Activated CD4-positive, alpha-beta memory T cell treated with anti-CD3 and anti-CD28 coated beads for 36 hours (primary cell): ENCODE measurements at regions not wholly inside any gene's neighbourhood (a gene's known extent, or its start where the extent isn't known, plus 50 kb on each side); places are given as distances from the start of the nearest gene placed in this dataset.

Source experiments
- CTCF ChIA-PET: fragments of 350-600 bp; sonication (Branson Sonifier 250); formaldehyde crosslinking; loops from one replicate; lab custom pipeline; 2021; ENCODE audit warnings: antibody characterized with exemption, inconsistent platforms; lab: Charles Lee
- POLR2A ChIA-PET: fragments of 350-600 bp; sonication (Branson Sonifier 250); formaldehyde crosslinking; loops from one replicate; lab custom pipeline; 2021; ENCODE audit warnings: antibody characterized with exemption; lab: Charles Lee
- DNase-seq: peaks from one replicate; pipeline ENCODE4 v3.0.0-alpha.2; 2020
- H3K27ac Mint-ChIP-seq: one replicate; pipeline ENCODE4 v1.8.0; 2021; ENCODE audit warnings: mixed read lengths
- H3K27me3 Mint-ChIP-seq: one replicate; pipeline ENCODE4 v1.8.0; 2021; ENCODE audit warnings: mixed read lengths
- H3K36me3 Mint-ChIP-seq: one replicate; pipeline ENCODE4 v1.8.0; 2021; ENCODE audit warnings: mixed read lengths
- H3K4me1 Mint-ChIP-seq: one replicate; pipeline ENCODE4 v1.8.0; 2021; ENCODE audit warnings: low read depth, mixed read lengths
- H3K4me3 Mint-ChIP-seq: one replicate; pipeline ENCODE4 v1.8.0; 2021; ENCODE audit warnings: mild to moderate bottlenecking, mixed read lengths
- H3K9me3 Mint-ChIP-seq: one replicate; pipeline ENCODE4 v1.8.0; 2021; ENCODE audit warnings: mixed read lengths
- intact Hi-C: fragments of 100-400 bp; cut with micrococcal nuclease; formaldehyde crosslinking; loops from one replicate; pipeline ENCODE4 v1.15.1; 2023

GRCh38 chr3:5309171-5309570 lies 121.7 kb downstream of the EDEM1 start:
- H3K36me3 Mint-ChIP-seq: no peaks in the 10 kb centered on the region
- peaks cover 9% of the 10 kb centered on the region for H3K4me1 Mint-ChIP-seq
- intact Hi-C loops: loop anchor here (5.0 to 10.0 kb wide), 3 partner anchors 118 to 1836 kb away; no protein-coding TSS in a partner anchor
- no peak for DNase-seq
- H3K4me3 Mint-ChIP-seq: no peak overlapping the region
- no peaks in the 10 kb centered on the region for H3K27me3 Mint-ChIP-seq
- no peak overlapping the region for H3K27ac Mint-ChIP-seq
- ChIA-PET CTCF (interaction anchor here (0.7 kb wide), 1 partner anchor 1339 kb away, joined by 3 read pairs; no protein-coding TSS in a partner anchor), POLR2A (no interaction called here)
- no peaks in the 10 kb centered on the region for H3K9me3 Mint-ChIP-seq

- POLR2A ChIA-PET: no interaction called here
- H3K27me3 Mint-ChIP-seq: no peaks in the 10 kb centered on the region
- H3K9me3 Mint-ChIP-seq: no peaks in the 10 kb centered on the region
- DNase-seq: no peak
- no peaks in the 10 kb centered on the region for H3K36me3 Mint-ChIP-seq
- H3K4me1 Mint-ChIP-seq: peaks cover 9% of the 10 kb centered on the region
- H3K4me3 Mint-ChIP-seq: no peak overlapping the region
- intact Hi-C loops: loop anchor here (5.0 to 10.0 kb wide), 3 partner anchors 118 to 1835 kb away; no protein-coding TSS in a partner anchor
- H3K27ac Mint-ChIP-seq: no peak overlapping the region
- CTCF ChIA-PET: interaction anchor here (0.7 kb wide), 1 partner anchor 1338 kb away, joined by 3 read pairs; no protein-coding TSS in a partner anchor
Measured at GRCh38 chr3:5309602-5310001, 122.1 kb downstream of the EDEM1 start.

DNA sequence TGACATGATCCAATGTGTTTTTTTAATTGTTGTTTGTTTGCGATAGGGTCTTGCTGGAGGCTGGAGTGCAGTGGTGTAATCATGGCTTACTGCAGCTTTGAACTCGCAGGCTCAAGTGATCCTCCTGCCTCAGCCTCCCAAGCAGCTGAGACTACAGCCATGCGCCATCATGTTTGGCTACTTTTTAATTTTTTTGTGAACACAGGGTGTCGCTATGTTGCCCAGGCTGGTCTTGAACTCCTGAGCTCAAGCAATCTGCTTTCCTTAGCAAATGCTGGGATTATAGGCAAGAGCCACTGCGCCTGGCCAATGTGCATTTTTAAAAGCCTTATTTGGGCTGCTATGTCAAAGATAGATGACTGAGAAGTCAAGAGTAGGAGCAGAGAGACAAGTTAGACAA lies 123.0 kb downstream of the EDEM1 start:
- CTCF ChIA-PET: no interaction called here
- Mint-ChIP-seq H3K4me3 (no peak overlapping the region), H3K9me3 (no peaks in the 10 kb centered on the region), H3K4me1 (peaks cover 9% of the 10 kb centered on the region), H3K27me3 (no peaks in the 10 kb centered on the region), H3K27ac (no peak overlapping the region), H3K36me3 (no peaks in the 10 kb centered on the region)
- POLR2A ChIA-PET: no interaction called here
- DNase-seq: no peak
- intact Hi-C loops: no loop called here

DNA sequence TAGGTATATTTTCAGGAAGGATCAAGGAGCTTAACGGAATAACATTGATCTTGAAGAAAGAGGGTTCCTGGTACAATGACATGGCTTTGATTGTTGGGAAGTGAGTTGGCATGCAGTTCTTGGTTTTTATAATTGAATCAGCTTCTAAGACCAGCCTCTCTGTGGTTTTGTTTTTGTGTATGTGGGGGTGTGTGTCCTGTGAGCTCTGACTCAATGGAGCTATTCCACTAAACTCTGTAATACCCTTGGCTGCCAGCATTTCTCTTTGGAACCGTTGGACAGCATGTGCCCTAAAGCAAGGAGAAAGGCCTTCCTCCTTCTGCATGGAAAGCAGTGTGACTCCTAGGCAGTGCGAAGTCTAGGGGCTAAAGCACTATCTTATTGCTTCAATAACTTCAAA lies 124.8 kb downstream of the EDEM1 start:
- H3K27me3 Mint-ChIP-seq: no peaks in the 10 kb centered on the region
- no peak overlapping the region for H3K4me3 Mint-ChIP-seq
- ChIA-PET POLR2A (no interaction called here), CTCF (no interaction called here)
- H3K9me3 Mint-ChIP-seq: no peaks in the 10 kb centered on the region
- peak; percentile 18 for DNase-seq
- H3K27ac Mint-ChIP-seq: peak overlapping the region; percentile 7
- no peaks in the 10 kb centered on the region for H3K36me3 Mint-ChIP-seq
- peaks cover 9% of the 10 kb centered on the region for H3K4me1 Mint-ChIP-seq
- intact Hi-C loops: loop anchor here (1.0 kb wide), 2 partner anchors 14 to 18 kb away; no protein-coding TSS in a partner anchor

DNA sequence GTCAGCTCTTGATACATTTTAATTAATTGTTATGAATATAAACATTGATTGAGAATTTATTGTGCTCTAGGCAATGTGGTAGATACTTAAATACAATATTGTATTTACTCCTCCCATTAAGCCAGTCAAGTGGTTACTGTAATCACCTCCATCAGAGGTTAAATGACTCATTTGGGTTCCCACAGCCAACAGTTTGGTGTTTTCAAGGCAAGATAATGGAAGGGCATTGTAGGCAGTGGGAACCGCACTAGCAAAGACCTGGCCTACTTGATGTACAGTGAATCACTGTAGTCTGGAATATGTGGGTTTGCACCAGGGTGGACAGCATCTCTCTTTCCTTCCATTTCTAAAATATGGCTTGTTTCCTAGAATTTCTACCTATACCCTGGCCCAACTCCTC lies 127.4 kb downstream of the EDEM1 start:
- DNase-seq: no peak
- Mint-ChIP-seq H3K9me3 (no peaks in the 10 kb centered on the region), H3K4me1 (peaks cover 9% of the 10 kb centered on the region), H3K36me3 (no peaks in the 10 kb centered on the region), H3K27me3 (no peaks in the 10 kb centered on the region), H3K27ac (no peak overlapping the region), H3K4me3 (no peak overlapping the region)
- intact Hi-C loops: no loop called here
- ChIA-PET CTCF (no interaction called here), POLR2A (no interaction called here)

GRCh38 chr3:5317557-5317956 lies 130.1 kb downstream of the EDEM1 start:
- H3K9me3 Mint-ChIP-seq: no peaks in the 10 kb centered on the region
- no peak for DNase-seq
- no peak overlapping the region for H3K4me3 Mint-ChIP-seq
- ChIA-PET POLR2A (no interaction called here), CTCF (no interaction called here)
- peaks cover 1% of the 10 kb centered on the region for H3K4me1 Mint-ChIP-seq
- H3K36me3 Mint-ChIP-seq: no peaks in the 10 kb centered on the region
- H3K27me3 Mint-ChIP-seq: peaks cover 2% of the 10 kb centered on the region
- H3K27ac Mint-ChIP-seq: no peak overlapping the region
- intact Hi-C loops: no loop called here

DNA sequence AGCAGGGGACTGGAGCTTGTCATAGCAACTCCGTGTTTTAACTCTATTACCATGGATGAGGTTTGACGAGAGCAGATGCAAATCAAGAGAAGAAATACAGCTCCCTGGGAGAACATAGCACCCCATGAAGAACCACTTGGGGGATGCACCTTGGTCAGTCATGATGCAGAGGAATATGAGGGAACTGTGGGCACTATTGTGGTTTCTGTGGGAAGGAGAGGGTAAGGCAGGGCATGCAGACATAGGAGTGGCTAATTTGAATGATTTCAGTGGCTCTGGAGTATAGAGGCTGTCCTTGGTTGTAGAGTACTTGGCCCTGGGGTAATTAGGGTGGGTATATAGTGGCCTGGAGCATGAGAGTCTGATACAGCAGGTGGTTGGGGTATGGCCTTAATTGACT lies 131.9 kb downstream of the EDEM1 start:
- ChIA-PET CTCF (no interaction called here), POLR2A (no interaction called here)
- intact Hi-C loops: no loop called here
- no peak for DNase-seq
- H3K36me3 Mint-ChIP-seq: no peaks in the 10 kb centered on the region
- no peak overlapping the region for H3K4me3 Mint-ChIP-seq
- peaks cover 3% of the 10 kb centered on the region for H3K27me3 Mint-ChIP-seq
- H3K4me1 Mint-ChIP-seq: no peaks in the 10 kb centered on the region
- H3K9me3 Mint-ChIP-seq: no peaks in the 10 kb centered on the region
- no peak overlapping the region for H3K27ac Mint-ChIP-seq

GRCh38 chr3:5321666-5322340 lies 134.3 kb downstream of the EDEM1 start:
- no peak overlapping the region for H3K27ac Mint-ChIP-seq
- ChIA-PET CTCF (no interaction called here), POLR2A (no interaction called here)
- H3K9me3 Mint-ChIP-seq: no peaks in the 10 kb centered on the region
- no peaks in the 10 kb centered on the region for H3K4me1 Mint-ChIP-seq
- H3K36me3 Mint-ChIP-seq: no peaks in the 10 kb centered on the region
- H3K27me3 Mint-ChIP-seq: peaks cover 3% of the 10 kb centered on the region
- H3K4me3 Mint-ChIP-seq: no peak overlapping the region
- intact Hi-C loops: no loop called here
- DNase-seq: no peak

- CTCF ChIA-PET: no interaction called here
- intact Hi-C loops: no loop called here
Measured at GRCh38 chr3:5324780-5325179, 137.3 kb downstream of the EDEM1 start.

DNA sequence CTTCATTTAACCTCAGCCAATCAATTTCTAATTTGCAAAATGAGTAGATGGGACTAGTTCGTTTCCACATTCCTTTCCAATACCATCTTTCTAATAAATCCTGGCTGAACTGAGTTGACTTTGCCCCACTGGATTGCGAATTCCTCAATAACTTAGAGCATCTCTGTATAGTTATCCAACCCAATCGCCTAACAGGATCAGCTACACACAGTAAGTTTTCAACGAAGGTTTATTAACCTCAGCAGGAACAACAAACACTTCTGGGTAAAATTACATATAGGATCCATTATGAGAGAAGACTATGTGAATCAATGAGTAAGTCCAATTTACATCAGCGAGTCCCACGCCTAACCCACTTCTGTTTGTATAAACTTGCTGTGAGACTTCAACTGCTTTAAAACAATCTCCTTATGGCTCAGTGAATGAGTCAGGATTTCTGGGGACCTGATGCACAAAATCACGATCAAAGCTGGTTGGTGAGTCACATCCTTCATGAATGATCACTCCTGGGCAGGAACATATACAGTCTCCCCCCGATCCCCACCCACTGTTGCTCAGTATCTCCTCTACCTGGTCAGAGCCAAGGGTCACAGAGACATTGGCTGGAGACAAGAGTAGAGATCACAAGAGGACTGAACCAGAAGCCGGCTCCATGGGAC lies 142.8 kb downstream of the EDEM1 start:
- Mint-ChIP-seq H3K4me3 (peak overlapping the region; percentile 36), H3K9me3 (peaks cover 3% of the 10 kb centered on the region), H3K36me3 (peaks cover 2% of the 10 kb centered on the region), H3K27ac (peak overlapping the region; percentile 59), H3K27me3 (peaks cover 3% of the 10 kb centered on the region), H3K4me1 (peaks cover 32% of the 10 kb centered on the region)
- peak; percentile 65 for DNase-seq
- ChIA-PET CTCF (no interaction called here), POLR2A (no interaction called here)
- intact Hi-C loops: loop anchor here (1.0 to 10.0 kb wide), 7 partner anchors 18 to 505 kb away; no protein-coding TSS in a partner anchor

More at GRCh38 chr3:5324780-5325179, 137.3 kb downstream of the EDEM1 start:
- no peak overlapping the region for H3K4me3 Mint-ChIP-seq
- peaks cover 3% of the 10 kb centered on the region for H3K9me3 Mint-ChIP-seq
- no peak overlapping the region for H3K27ac Mint-ChIP-seq
- peaks cover 2% of the 10 kb centered on the region for H3K4me1 Mint-ChIP-seq
- no peak for DNase-seq
- peaks cover 5% of the 10 kb centered on the region for H3K27me3 Mint-ChIP-seq
- POLR2A ChIA-PET: no interaction called here
- peaks cover 2% of the 10 kb centered on the region for H3K36me3 Mint-ChIP-seq

DNA sequence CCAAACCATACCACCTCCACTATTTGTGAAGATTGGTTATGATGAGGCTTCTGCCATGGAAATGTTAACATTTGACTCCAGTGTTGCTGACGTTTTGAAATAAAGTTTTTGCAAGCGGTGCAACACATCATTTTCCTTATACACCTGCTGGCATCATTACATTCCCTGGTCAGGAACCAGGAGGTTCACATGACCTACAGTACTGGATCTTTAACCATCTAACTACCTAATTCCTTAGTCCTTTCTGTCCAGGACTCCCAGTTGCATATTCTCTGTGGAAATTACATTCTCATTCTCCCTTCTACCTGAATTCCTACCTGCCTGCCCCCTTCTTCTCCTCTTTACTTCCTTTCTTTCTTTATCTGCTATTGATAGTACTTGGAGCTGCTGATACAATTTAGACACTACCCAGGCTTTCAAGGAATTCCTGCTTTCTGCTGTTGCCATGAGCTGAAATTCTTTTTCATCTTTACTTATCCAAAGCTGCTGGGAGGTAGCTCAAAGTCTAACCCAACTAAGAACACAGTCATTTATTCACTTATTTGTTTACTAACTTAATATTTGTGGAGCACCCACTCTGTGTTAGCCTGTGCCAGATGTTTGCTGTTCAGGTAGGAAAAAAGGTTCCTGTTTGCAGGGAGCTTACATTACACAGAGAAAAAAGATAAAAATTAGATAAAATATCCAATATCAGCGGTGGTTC lies 144.2 kb downstream of the EDEM1 start:
- no peak overlapping the region for H3K27ac Mint-ChIP-seq
- peaks cover 32% of the 10 kb centered on the region for H3K4me1 Mint-ChIP-seq
- peak overlapping the region; percentile 6 for H3K4me3 Mint-ChIP-seq
- ChIA-PET POLR2A (no interaction called here), CTCF (interaction anchor here (0.6 kb wide), 1 partner anchor 248 kb away, joined by 3 read pairs; no protein-coding TSS in a partner anchor)
- peaks cover 3% of the 10 kb centered on the region for H3K27me3 Mint-ChIP-seq
- H3K9me3 Mint-ChIP-seq: peaks cover 3% of the 10 kb centered on the region
- H3K36me3 Mint-ChIP-seq: peaks cover 2% of the 10 kb centered on the region
- intact Hi-C loops: loop anchor here (2.0 to 10.0 kb wide), 4 partner anchors 96 to 507 kb away; no protein-coding TSS in a partner anchor
- no peak for DNase-seq
